Urothelium cell line (cell line): ENCODE measurements at regions not wholly inside any gene's neighbourhood (a gene's known extent, or its start where the extent isn't known, plus 50 kb on each side); places are given as distances from the start of the nearest gene placed in this dataset.

Experiments
- DNase-seq: peaks from one replicate; pipeline ENCODE4 v3.0.0; 2011; ENCODE audit warnings: low spot score, mixed read lengths
- FAIRE-seq: peaks from 2 replicates; lab custom pipeline; 2011; peaks lifted over from hg19 to GRCh38; lab: Jason Lieb, UNC

DNA sequence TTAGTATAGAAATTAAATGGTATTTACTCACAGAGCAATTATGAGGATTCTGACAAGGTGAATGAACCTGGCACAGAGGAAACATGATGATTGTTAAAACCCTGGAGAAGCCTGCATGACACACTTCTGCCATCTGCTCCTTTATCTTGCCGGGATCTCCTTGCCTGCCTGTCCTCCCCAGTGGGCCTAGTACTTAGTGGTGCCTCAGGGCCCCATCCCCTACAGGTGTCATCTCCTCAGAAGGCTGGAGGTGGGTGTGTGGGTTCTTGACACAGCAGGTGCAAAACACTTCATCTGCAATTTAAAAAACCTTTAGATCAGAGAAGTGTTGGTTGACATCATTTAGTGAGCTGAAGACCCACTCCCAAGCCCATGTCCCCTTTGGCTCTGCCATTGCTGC, 261.2 kb downstream of the ADRA2A start:
- FAIRE-seq (no peak), DNase-seq (no peak)

DNA sequence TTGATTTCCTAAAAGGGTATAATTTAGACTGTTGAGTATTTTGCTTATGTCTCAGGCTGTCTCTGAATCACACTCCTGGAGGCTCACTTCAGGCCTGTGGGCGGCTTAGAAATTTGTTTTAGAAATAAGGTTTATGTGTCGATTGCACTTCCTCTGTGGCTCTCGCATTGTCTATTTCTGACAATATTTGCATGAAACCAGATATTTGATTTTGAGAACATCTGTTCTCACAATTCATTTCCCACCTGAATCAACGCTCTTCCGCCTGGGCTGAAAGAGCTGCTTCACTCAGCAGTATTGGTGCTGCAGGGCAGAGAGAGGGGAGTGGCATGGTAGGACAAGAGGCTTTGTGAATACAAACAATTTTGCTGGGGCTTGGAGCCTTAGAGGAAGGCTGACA, 262.0 kb downstream of the ADRA2A start:
- DNase-seq (no peak), FAIRE-seq (no peak)

DNA sequence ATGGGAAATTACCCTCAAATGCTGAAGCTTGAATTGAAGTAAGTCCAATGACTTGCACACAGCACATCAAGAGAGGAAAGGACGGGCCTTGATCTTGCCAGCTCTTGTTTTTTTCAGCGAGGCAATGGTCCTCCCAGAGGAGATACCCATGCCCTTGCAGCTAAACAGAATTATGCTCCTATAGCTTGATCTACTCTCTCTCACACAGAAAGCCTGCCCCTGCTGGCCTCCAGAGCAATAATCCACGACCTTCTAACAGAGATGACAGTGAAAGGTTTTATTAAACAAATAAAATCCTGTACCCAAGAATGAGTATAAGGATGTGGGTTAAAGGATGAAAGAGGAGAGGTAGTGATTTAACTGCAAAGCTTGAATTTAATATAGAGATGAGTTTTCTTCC, 268.0 kb downstream of the ADRA2A start:
- no peak for FAIRE-seq
- no peak for DNase-seq

DNA sequence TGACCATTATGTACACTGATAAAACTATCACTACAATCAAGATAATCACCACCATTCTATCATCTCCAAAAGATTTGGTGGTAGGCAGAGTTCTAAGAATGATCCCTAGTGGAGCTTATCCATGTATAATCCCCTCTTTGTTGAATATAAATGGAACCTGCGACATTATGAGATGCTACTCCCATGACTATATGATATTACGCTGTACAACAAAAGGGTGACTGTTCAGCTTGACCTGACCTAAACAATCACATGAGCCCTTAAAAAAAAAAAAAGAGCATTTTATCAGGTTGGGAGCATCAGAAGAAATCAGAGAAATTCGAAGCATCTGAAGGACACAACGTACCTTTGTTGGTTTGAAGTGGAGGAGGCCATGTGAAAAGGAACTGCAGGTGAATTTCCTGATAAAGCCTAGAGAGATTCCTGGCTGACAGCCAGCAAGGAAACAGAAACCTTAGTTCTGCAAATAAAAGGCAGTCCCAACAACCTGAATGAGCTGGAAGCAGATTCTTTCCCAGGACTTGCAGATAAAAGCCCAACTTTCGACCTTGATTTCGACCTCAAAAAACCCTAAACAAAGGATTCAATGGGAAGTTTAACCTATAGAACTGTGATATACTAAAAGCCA, 270.7 kb downstream of the ADRA2A start:
- FAIRE-seq (no peak), DNase-seq (no peak)

DNA sequence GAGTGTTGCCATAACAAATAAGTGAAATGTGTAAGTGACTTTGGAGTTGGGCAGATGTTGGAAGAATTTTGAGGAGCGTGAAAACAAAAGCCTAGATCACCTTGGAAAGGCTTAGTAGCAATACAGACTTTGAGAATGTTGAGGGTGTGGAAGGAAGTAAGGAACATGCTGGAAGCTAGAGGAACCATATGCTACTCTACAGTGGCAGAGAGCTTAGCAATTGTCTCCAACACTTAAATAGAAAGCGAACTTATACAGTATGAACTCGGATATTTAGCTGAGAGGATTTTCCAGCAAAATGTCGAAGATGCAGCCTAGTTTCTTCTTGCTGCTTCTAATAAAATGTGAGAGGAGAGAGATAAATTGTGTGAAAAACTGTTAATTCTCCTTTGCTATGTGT, 271.2 kb downstream of the ADRA2A start:
- DNase-seq (no peak), FAIRE-seq (no peak)

DNA sequence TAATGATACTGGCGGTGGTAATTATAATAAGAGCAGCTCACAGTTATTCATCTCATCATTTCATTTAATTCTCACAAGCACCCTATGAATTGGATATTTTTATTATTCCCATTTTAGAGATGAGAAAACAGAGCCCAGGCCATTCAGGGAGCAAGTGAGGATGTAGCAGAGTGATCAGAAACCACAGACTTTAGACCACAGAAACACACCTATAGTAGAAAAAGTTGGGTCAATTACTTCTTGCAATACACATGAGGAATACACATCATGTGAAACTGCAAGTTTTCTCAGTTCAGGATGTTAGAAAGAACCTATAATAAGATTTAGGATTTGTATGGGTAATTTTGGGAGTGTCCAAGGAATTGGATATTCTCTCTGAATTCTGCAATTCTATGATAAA, 278.0 kb downstream of the ADRA2A start:
- no peak for FAIRE-seq
- no peak for DNase-seq

DNA sequence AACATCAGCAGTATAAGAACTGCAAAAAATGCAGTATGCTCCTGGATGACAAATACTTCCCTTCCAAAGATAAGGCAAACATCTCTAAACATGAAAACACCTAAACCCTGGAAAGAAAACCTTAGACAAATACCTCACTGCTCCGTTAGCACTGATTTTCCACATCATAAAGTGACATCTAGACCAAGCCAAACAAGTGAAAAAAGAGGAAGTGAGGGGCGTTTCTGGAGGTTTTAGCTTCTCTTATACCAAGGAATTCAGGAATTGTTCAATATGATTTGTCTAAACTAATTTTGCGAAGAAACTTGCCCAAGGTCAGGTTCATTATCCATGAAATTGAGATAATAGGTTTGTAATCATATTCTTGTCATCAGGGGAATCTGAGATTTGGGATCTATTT, 279.7 kb downstream of the ADRA2A start:
- FAIRE-seq (no peak), DNase-seq (no peak)

DNA sequence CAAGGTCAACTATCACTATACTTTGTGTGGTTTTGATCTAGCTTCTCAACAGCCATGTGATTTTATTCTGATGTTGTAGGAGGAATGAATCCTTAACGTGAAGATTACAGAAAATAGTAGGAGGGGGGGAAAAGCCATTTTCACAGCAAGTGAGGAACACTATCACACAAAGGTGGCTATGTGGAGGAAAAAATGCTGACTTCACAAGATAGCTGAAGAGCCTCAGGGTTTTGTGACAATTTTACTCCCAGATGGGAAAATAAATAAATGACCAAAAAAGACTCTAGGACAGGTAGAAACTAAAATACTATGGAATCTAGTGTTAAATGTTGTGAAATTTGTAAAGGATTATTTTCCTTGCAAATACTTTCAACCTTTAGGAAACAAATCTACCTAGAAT, 281.0 kb downstream of the ADRA2A start:
- FAIRE-seq (no peak), DNase-seq (no peak)

DNA sequence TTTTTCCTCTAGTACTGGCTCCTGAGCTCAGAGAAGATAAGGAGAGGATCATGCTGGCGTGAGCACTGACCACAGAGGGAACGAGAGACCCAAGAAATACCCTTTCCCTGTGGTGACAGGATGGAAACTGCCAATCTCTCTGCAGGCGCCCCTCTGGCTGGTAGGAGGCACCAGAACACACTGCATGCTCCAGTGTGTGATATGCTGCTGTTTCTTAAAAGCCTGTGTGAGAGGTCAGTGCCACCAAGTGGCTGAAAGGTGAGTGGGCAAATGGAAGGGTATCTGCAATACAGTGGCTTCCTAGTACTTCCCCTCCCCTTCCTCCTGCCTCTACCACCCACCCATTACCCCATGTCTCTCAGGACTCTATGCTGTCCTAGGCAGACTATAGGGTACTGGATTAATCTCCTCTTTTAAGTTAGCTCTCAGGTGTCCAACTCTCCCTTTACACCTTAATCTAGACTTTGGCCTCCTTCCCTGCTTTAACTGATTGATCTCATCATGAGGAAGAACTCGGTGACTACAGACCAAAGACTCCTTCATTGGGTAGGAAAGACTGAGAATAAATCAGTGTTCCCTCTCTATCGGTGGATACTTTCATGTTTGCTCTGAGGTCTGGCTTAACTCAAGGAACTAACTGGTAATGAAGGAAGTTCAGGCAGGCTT, 283.6 kb downstream of the ADRA2A start:
- FAIRE-seq (peak; percentile 23), DNase-seq (peak; percentile 64)

DNA sequence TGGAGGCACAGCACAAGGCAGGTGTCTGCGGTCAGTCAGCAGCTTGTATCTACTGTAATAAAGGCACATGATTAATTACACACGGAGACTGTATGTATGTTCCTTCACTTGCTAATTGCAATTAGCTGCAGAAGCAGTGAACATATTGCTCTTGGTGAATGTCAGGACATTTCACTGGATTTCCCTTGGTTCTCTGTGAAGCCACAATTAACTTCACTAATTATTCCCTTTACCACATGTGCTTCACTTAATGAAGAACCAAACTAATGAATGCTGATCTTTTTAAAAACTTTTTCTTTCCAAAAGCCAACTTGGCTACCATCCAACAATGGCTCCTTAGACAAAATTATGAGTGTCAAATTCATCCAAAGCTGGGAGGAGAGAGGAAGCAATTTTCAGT, 290.7 kb downstream of the ADRA2A start:
- DNase-seq, result no peak
- no peak for FAIRE-seq

DNA sequence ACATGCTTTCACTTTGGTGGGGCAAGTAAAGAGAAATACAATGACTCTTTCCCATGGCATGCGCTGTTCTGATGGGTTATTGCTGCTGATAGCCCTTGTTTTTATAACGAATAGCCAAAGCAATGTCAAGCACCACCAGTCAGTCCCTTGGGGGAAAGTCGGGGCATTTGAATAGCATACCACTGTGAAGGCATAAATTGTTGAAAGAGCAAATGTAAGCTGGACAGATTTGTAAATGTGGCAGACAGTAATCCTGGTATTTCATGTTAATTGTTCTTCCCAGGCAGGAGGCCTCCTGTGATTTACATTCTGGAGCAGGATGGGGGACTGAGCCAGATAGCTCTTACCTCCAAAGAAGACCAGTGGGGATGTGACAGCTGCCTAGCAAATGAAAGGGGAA, 293.3 kb downstream of the ADRA2A start:
- DNase-seq (no peak), FAIRE-seq (no peak)

DNA sequence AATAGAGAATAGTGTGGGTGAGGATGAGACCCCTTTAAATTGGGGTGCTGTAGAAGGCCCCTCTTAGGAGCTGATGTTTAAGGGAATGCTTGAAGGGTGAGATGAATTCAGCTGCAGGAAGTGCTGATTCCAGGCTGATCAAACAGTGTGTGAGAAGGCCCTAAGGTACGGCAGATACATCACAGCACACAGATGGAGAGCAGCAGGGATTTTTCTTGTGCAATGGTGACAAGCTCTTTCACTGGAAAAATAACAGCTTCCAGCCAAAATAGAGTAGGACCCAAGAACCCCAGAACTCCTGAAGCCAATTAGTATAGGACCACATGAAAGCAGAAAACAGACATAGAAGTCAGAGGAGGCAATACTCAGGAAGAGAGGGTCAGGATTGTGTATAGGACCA, 296.9 kb downstream of the ADRA2A start:
- FAIRE-seq (no peak), DNase-seq (no peak)

DNA sequence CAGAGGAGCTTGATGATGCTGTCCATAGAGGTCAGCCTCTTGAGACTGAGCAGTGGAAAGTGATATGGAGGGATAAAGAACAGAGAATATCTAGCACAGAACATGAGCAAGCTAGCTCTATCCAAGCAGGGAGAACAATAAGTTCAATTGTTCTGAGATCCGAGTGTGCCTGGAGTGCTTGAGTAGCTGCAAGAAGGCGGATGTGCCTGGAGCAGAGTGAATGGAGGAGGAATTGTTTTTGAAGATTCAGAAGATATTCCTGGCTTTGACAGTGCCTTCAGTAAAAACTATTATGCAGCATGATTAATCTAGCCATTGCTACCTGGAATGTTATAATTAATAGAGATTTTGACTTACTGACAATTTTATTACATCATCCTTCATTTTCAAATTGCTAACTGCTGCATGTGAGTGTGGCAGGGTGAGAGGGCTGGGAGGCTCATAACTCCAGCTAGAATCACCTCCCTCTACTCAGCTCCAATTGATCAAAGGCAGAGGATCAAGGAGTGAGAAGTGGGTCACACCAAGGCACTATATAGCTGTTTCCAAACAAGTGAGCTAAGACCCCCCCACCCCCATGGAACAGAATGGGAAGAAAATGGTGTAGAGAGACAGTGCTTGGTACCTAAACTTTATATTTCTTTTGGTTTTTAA, 302.8 kb downstream of the ADRA2A start:
- FAIRE-seq (no peak), DNase-seq (no peak)

DNA sequence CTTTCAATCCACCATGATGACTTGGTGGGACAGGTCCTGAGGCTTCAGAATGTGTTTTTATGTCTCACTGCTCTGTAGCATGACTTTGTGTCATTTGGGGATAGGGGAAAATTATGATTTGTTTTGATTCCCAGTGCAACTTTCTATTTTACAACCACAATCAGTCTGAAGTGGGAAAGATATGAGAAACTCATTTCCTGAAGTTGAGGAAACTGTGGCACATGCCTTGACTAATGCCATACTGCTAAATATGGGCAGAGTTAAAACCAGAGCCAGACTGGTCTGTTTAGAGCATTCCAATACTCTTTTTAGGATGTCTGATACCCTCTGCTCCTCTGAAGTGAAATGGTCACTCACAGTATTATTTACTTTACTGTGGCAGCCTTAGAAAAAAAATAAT, 307.7 kb downstream of the ADRA2A start:
- DNase-seq (no peak), FAIRE-seq (no peak)

DNA sequence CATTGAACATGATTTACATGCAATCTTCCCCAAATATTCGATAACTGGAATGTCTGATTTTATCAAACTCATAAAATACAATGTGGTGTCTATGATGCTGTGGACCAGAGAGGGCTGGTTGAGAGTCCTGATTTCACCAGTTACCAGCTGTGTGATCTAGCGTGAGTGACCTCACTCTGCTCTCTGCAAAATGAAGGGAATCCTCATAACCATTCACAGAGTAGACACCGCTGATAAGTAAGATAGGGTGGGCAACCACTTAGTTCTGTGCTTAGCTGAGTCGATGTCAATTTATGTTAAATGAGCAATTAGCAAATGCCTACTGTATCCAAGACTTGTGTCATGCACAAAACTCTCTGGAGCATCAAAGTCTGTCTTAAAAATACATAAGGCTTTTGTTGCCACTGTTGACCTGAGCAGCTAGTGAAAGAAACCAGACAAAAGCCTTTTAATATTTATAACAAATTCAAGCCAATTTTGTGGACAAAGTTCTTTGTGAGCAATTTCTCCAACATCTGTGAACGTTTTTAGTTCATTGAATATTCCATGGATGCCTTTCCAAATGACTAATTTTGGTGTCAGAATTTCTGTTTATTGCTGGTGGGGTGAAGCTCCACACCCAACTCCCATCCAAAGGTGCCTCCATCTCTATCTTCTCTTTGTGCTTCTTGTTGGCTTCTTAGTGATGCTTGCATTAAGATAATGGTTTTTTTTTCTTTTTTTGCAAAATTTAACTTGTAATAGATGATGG, 314.2 kb downstream of the ADRA2A start:
- no peak for DNase-seq
- no peak for FAIRE-seq

DNA sequence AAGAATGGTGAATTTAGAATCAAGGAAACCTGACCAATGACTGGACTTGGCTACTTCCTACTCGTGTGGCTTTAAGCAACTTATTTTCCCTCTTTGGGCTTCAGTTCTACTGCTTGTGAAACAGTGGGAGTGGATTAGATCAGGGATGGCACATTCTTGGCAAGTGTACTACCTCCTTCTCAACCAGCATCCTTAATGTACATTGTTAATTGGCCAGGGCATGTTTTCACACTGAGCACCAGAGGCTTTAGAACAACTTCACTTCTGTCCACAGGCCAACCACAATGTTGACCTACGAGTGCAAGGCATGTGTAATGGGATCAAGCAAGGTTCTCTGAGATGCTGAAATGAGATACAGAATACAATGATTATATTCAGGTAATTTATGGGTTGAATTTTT, 315.3 kb downstream of the ADRA2A start:
- FAIRE-seq (no peak), DNase-seq (no peak)

DNA sequence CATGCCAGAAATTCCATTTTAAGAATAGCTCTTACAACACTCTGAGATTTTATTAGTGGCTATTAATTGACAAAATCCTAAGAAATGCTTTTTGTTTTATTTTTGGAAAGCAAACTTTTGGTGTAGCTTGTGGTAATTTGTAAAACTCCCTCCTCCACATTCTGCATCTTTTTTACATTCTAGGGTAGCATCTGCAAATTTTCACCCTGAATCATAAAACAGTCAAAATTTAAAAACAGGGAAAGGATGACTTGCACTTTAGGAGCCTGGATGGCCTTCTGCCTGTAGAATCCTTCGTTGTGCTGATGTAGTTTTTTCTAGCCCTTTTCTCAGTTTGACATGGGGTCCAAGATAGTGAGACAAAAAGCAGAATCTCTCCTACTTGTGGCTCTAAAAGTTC, 316.1 kb downstream of the ADRA2A start:
- FAIRE-seq, result no peak
- no peak for DNase-seq

DNA sequence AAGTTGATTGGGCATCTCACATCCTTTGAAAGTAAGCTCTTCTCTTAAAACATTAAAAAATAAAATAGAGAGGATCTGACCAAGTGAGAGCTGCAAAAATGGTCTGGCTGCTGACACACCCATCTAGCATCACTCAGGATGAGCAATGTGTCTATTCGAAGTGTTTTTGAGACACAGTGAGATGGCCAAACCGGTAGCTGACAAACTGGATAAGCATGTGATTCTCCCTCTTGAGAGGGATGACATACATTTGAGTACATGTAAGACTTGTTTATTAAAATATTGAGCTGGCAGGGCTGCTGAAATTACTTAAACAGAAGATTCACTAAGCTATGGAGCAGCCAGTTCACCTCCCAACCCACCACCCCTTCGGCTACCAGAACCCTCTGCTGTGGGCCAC, 333.9 kb downstream of the ADRA2A start:
- DNase-seq, result no peak

DNA sequence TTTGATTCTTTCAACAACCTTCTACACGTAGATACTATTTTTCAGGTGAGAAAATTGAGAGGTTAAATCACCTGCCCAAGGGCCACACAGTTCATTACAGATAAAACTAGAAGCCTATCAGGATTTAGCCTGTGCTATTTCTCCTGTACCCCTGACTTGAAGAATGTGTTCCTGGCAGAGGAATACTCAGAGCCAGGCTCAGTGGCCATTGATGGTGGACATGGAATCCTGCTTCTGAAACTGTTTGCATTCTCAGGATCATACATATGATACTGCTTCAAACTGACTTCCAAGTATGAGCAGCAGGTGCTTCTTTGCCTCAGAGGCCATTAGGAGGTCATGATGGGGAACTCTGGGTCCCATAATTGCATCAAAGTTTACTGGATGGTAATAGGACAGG, 348.6 kb downstream of the ADRA2A start:
- FAIRE-seq, result no peak
- DNase-seq, result no peak

More for the DNA sequence above, 333.9 kb downstream of the ADRA2A start:
- FAIRE-seq, result peak; percentile 74

DNA sequence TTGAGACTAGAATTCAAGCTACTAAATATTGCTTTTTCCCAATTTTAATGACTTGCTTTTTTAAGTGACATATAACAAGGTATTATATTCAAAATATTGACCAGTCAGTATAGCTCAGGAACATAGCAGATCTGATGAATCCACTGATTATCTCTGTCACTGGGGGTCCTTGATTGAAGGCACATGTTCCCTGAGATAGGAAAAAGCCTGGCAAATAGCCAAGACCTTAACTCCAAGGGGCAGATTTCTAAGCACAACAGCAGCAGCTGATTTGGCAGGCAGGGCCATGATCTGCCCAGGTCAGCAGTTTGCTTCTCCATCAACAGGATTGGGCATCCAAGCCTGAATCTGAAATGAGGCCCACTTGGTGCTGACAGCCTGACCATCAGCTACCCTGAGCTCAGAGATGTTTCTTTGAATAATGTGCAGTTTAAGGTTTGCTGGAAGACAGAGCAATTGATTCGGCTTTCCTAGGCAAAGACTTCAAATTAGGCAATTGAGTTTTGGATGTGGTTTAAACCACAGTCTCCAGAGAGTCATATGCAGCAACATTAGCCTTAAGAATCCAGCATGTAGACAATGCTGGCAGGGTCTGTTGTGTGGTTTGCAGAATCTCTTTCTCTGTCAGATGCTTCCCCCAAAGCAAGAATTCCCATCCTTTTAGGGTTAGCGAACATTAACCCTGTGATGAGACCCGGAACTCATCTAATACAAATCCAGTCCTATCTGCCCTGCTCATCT, 352.6 kb downstream of the ADRA2A start:
- no peak for DNase-seq
- FAIRE-seq, result no peak

DNA sequence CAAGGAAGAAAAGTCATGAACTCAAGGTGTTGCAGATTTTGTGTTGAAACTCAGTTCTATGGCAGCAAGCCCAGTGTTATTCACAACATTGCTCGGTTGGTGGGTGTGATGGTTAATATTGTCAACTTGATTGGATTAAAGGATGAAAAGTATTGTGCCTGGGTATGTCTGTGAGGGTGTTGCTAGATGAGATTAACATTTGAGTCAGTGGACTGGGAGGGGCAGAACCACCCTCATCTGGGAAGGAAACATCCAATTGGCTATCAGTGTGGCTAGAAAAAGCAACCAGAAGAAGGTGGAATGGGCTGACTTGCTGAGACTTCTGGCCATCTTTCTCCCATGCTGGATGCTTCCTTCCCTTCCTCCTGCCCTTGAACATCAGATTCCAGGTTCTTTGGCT, 353.2 kb downstream of the ADRA2A start:
- no peak for DNase-seq
- no peak for FAIRE-seq
